ENCODE measurements at regions not wholly inside any gene's neighbourhood (a gene's known extent, or its start where the extent isn't known, plus 50 kb on each side); places are given as distances from the start of the nearest gene placed in this dataset.
A peak's percentile ranks its signal among the peaks of the same experiment; 100 is the strongest.

DNA sequence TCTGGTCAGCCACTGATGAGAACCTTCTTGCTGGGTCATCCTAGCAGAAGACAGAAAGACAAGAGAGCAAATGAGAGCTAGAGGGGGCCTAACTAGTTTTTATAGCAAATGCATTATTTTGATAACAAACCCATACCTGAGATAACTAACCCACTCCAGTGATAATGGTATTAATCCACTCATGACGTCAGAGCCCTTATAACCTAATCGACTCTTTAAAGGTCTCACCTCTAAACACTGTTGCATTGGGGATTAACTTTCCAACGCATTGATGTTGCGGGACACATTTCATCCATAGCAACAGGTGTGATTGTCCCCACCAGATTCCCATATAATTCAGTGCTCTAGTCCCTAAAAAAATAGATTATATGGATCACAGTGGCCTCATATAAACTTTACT, 312.1 kb downstream of the HTR1B start:
- H3K36me3 ChIP-seq (ENCODE audit: control insufficient read depth in 3 of 3, insufficient read depth in 3 of 3, low read length in 3 of 3): no peaks in the 10 kb centered on the region
- no peak overlapping the region for H3K4me3 ChIP-seq (ENCODE audit: low read length in 3 of 3)
- H3K9me3 ChIP-seq (ENCODE audit: control insufficient read depth in 3 of 3, low read length in 3 of 3): peaks cover 0 to 3% (median 0%) of the 10 kb centered on the region in 3 donors
- no peak overlapping the region for H3K27ac ChIP-seq (ENCODE audit: low read depth, low read length)
- no peaks in the 10 kb centered on the region for H3K4me1 ChIP-seq (ENCODE audit: control insufficient read depth in 3 of 3, insufficient read depth in 3 of 3, low read length in 3 of 3)
- no peaks in the 10 kb centered on the region for H3K27me3 ChIP-seq (ENCODE audit: control insufficient read depth in 3 of 3, insufficient read depth in 3 of 3, low read length in 3 of 3)
- H3K9ac ChIP-seq (ENCODE audit: low read depth in 1 of 3, low read length in 3 of 3): no peak overlapping the region

DNA sequence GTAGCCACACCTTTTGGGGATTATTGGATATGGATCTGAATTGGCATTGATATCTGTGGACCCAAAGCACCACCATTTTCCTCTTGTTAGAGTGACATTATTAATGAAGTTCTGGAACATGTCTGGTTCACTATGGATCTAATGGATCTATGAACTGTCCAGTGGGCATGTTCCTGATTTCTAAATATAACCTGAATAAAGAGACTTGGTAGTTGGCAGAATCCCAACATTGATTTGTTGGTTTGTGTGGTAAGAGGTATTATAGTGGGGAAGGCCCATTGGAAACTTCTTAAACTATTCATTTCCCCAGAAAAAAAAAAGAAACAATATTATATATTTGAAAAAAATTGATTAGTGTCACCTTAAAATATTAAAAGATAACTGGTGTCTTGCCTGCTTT, 312.6 kb downstream of the HTR1B start:
- Histone ChIP-seq H3K36me3 (ENCODE audit: control insufficient read depth in 3 of 3, insufficient read depth in 3 of 3, low read length in 3 of 3) (no peaks in the 10 kb centered on the region), H3K27ac (ENCODE audit: low read depth, low read length) (no peak overlapping the region), H3K27me3 (ENCODE audit: control insufficient read depth in 3 of 3, insufficient read depth in 3 of 3, low read length in 3 of 3) (no peaks in the 10 kb centered on the region), H3K9me3 (ENCODE audit: control insufficient read depth in 3 of 3, low read length in 3 of 3) (peaks cover 0 to under 1% (median 0%) of the 10 kb centered on the region in 3 donors), H3K4me1 (ENCODE audit: control insufficient read depth in 3 of 3, insufficient read depth in 3 of 3, low read length in 3 of 3) (no peaks in the 10 kb centered on the region), H3K4me3 (ENCODE audit: low read length in 3 of 3) (no peak overlapping the region), H3K9ac (ENCODE audit: low read depth in 1 of 3, low read length in 3 of 3) (no peak overlapping the region)

DNA sequence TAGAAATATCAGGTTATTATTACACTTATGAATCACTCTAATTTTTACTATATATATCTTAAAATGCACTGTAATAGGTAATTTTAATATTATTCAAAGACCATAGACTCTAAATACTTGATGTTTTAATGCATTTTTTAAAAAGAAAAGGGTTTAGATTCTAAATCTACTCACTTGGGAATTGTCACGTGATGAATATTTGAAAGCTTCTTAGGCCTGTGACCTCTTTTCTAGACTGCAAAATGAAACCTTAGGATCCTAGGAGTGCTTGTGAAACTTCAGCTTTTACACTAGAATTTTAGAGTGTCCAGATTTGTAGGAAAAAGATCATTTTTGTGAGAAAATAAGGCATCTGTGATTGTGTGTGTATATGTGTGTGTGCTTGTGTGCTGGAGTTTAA, 318.0 kb downstream of the HTR1B start:
- Histone ChIP-seq H3K36me3 (ENCODE audit: control insufficient read depth in 3 of 3, insufficient read depth in 3 of 3, low read length in 3 of 3) (no peaks in the 10 kb centered on the region), H3K9me3 (ENCODE audit: control insufficient read depth in 3 of 3, low read length in 3 of 3) (no peaks in the 10 kb centered on the region), H3K4me3 (ENCODE audit: low read length in 3 of 3) (no peak overlapping the region), H3K4me1 (ENCODE audit: control insufficient read depth in 3 of 3, insufficient read depth in 3 of 3, low read length in 3 of 3) (no peaks in the 10 kb centered on the region), H3K27me3 (ENCODE audit: control insufficient read depth in 3 of 3, insufficient read depth in 3 of 3, low read length in 3 of 3) (no peaks in the 10 kb centered on the region), H3K9ac (ENCODE audit: low read depth in 1 of 3, low read length in 3 of 3) (no peak overlapping the region), H3K27ac (ENCODE audit: low read depth, low read length) (no peak overlapping the region)

DNA sequence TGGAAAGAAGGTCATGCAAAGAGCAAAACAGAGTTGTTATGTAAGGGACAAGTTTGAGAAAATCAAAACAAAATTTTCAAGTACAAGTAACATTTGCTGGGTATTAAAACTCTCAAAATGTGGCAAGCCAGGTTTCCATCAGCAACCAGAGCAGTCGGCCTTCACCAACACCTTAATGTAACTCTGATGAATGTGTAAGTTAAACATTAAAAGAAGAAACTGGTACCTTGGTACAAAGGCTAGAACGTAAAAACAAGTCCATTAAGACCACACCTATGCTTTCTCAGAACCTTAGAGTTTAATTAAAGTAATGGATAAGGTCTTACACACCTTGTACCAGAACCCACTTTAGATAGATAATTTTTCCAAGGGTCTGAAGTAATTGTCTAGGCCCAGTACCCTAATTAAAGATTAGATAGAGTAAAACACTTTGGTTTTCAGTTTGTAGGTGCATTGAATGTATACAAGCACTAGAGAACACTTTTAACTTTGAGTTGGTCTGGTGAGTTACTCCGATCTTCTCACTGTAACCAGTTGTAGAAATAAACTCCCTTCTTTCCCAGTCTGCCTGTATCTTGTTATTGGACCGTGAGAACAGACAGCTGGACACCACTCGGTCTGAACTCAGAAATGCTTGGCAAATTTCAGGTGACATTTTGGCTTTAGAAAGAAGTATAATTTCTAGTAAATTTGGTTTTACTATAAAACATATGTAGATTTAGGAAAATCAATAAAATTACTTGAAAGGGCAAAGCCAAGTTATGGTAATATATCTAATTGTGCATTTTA, 319.4 kb downstream of the HTR1B start:
- Histone ChIP-seq H3K4me3 (ENCODE audit: low read length in 3 of 3) (no peak overlapping the region), H3K27me3 (ENCODE audit: control insufficient read depth in 3 of 3, insufficient read depth in 3 of 3, low read length in 3 of 3) (no peaks in the 10 kb centered on the region), H3K9me3 (ENCODE audit: control insufficient read depth in 3 of 3, low read length in 3 of 3) (no peaks in the 10 kb centered on the region), H3K36me3 (ENCODE audit: control insufficient read depth in 3 of 3, insufficient read depth in 3 of 3, low read length in 3 of 3) (no peaks in the 10 kb centered on the region), H3K27ac (ENCODE audit: low read depth, low read length) (no peak overlapping the region), H3K4me1 (ENCODE audit: control insufficient read depth in 3 of 3, insufficient read depth in 3 of 3, low read length in 3 of 3) (no peaks in the 10 kb centered on the region), H3K9ac (ENCODE audit: low read depth in 1 of 3, low read length in 3 of 3) (no peak overlapping the region)

DNA sequence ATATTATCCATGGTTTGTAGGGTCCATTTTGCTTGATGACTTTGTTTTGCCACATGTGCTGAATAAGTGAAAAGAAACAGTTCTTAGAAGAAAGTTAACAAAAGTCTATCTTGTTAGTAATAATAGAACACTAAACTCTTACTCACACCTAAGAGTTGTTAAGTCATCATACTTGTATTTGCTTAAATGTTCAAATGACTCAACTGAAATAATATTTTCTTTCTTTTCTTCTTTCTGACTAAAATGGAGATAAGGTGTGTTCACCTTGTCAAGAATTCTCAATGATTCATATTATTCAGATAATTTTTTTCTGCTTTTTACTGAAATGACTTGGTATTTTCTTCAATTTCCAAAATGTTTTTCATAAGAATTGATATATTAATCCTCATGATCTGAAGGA, 327.2 kb downstream of the HTR1B start:
- H3K9ac ChIP-seq (ENCODE audit: low read depth in 1 of 3, low read length in 3 of 3): no peak overlapping the region
- no peak overlapping the region for H3K27ac ChIP-seq (ENCODE audit: low read depth, low read length)
- no peaks in the 10 kb centered on the region for H3K9me3 ChIP-seq (ENCODE audit: control insufficient read depth in 3 of 3, low read length in 3 of 3)
- no peaks in the 10 kb centered on the region for H3K36me3 ChIP-seq (ENCODE audit: control insufficient read depth in 3 of 3, insufficient read depth in 3 of 3, low read length in 3 of 3)
- no peak overlapping the region for H3K4me3 ChIP-seq (ENCODE audit: low read length in 3 of 3)
- no peaks in the 10 kb centered on the region for H3K4me1 ChIP-seq (ENCODE audit: control insufficient read depth in 3 of 3, insufficient read depth in 3 of 3, low read length in 3 of 3)
- H3K27me3 ChIP-seq (ENCODE audit: control insufficient read depth in 3 of 3, insufficient read depth in 3 of 3, low read length in 3 of 3): no peaks in the 10 kb centered on the region

DNA sequence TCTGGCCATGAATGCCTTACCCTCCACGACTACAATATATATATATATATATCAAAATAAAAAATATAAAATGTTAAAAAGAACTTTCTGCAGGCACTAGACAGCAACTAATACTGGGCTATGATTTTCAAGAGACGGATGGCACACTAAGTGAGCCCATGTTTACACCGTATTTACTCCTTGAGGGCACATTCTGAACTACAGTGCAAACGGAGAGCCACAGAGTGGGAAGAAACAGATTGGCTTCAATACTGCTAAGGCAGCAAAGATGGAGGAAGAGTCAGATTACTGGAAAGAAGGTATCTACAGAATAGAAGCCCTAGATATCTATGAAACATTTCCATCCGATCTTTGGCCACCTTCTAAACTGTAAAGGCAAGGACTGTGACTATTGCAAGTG, 330.3 kb downstream of the HTR1B start:
- no peak overlapping the region for H3K27ac ChIP-seq (ENCODE audit: low read depth, low read length)
- H3K36me3 ChIP-seq (ENCODE audit: control insufficient read depth in 3 of 3, insufficient read depth in 3 of 3, low read length in 3 of 3): no peaks in the 10 kb centered on the region
- no peaks in the 10 kb centered on the region for H3K4me1 ChIP-seq (ENCODE audit: control insufficient read depth in 3 of 3, insufficient read depth in 3 of 3, low read length in 3 of 3)
- H3K4me3 ChIP-seq (ENCODE audit: low read length in 3 of 3): no peak overlapping the region
- no peaks in the 10 kb centered on the region for H3K27me3 ChIP-seq (ENCODE audit: control insufficient read depth in 3 of 3, insufficient read depth in 3 of 3, low read length in 3 of 3)
- H3K9ac ChIP-seq (ENCODE audit: low read depth in 1 of 3, low read length in 3 of 3): no peak overlapping the region
- peaks cover 0 to 4% (median 0%) of the 10 kb centered on the region in 3 donors for H3K9me3 ChIP-seq (ENCODE audit: control insufficient read depth in 3 of 3, low read length in 3 of 3)

DNA sequence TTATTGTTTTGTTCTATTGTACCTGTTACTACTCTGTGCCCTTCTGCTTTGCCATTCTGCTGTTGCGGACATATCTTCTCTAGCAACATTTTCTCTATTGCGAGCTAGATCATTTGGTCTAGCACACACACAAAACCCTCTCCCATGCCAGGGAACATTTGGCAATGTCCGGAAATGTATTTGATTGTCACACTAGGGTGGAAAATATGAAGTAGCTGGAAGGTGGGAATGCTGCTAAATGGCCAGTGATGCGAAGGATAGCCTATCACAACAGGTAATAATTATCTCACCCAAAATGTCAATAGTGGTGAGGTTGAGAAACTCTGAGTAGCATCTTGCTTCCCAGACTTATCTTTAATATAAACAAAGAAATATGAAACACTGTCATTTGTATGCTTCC, 331.9 kb downstream of the HTR1B start:
- Histone ChIP-seq H3K4me3 (ENCODE audit: low read length in 3 of 3) (no peak overlapping the region), H3K9ac (ENCODE audit: low read depth in 1 of 3, low read length in 3 of 3) (no peak overlapping the region)

DNA sequence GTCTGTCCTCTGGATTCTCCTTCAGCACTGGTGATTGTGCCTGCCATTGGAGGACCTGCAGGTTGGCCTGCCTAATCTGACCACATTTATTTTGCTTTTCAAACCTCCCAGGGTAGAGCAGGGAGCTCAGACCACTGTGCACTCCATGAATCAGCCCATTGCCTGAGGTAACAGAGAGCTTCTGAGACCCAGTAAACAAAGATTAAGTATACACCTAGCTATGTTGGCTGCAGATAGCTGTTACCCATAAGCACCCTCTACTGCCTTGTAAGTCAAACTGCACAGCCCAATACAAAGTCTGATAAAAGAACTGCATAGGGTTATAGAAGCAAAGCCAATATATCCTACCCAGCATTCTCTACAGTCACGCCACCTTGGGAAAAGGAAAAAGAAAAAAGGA, 338.7 kb downstream of the HTR1B start:
- Histone ChIP-seq H3K9ac (ENCODE audit: low read depth in 1 of 3, low read length in 3 of 3) (no peak overlapping the region), H3K27ac (ENCODE audit: low read depth, low read length) (no peak overlapping the region), H3K36me3 (ENCODE audit: control insufficient read depth in 3 of 3, insufficient read depth in 3 of 3, low read length in 3 of 3) (no peaks in the 10 kb centered on the region), H3K4me3 (ENCODE audit: low read length in 3 of 3) (no peak overlapping the region), H3K4me1 (ENCODE audit: control insufficient read depth in 3 of 3, insufficient read depth in 3 of 3, low read length in 3 of 3) (no peaks in the 10 kb centered on the region), H3K9me3 (ENCODE audit: control insufficient read depth in 3 of 3, low read length in 3 of 3) (peaks cover 0 to 4% (median 0%) of the 10 kb centered on the region in 3 donors), H3K27me3 (ENCODE audit: control insufficient read depth in 3 of 3, insufficient read depth in 3 of 3, low read length in 3 of 3) (no peaks in the 10 kb centered on the region)

More for the DNA sequence above, 331.9 kb downstream of the HTR1B start:
- Histone ChIP-seq H3K9me3 (ENCODE audit: control insufficient read depth in 3 of 3, low read length in 3 of 3) (peaks cover 0 to 4% (median 0%) of the 10 kb centered on the region in 3 donors), H3K4me1 (ENCODE audit: control insufficient read depth in 3 of 3, insufficient read depth in 3 of 3, low read length in 3 of 3) (no peaks in the 10 kb centered on the region), H3K36me3 (ENCODE audit: control insufficient read depth in 3 of 3, insufficient read depth in 3 of 3, low read length in 3 of 3) (no peaks in the 10 kb centered on the region), H3K27me3 (ENCODE audit: control insufficient read depth in 3 of 3, insufficient read depth in 3 of 3, low read length in 3 of 3) (no peaks in the 10 kb centered on the region), H3K27ac (ENCODE audit: low read depth, low read length) (no peak overlapping the region)

DNA sequence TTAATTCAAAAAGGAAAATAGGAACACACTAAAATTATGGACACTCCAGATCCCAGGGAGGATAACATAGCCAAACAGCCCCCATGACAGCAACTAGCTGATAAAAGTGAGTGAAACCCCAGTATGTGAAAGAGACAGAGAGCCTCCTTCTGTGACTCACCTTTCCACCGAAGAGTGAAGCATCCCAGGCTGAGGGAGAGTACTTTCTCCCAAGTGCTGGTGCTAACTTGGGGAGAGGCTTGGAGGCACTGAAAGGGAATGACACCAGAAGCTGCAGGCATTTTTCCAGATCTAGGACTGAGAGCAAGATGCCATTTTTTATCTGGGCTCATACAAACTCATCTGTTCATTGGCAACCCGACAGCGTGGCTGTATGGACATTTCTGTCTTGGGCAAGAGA, 339.8 kb downstream of the HTR1B start:
- Histone ChIP-seq H3K27ac (ENCODE audit: low read depth, low read length) (no peak overlapping the region), H3K4me3 (ENCODE audit: low read length in 3 of 3) (no peak overlapping the region), H3K9ac (ENCODE audit: low read depth in 1 of 3, low read length in 3 of 3) (no peak overlapping the region), H3K9me3 (ENCODE audit: control insufficient read depth in 3 of 3, low read length in 3 of 3) (no peaks in the 10 kb centered on the region), H3K36me3 (ENCODE audit: control insufficient read depth in 3 of 3, insufficient read depth in 3 of 3, low read length in 3 of 3) (no peaks in the 10 kb centered on the region), H3K27me3 (ENCODE audit: control insufficient read depth in 3 of 3, insufficient read depth in 3 of 3, low read length in 3 of 3) (no peaks in the 10 kb centered on the region), H3K4me1 (ENCODE audit: control insufficient read depth in 3 of 3, insufficient read depth in 3 of 3, low read length in 3 of 3) (no peaks in the 10 kb centered on the region)

DNA sequence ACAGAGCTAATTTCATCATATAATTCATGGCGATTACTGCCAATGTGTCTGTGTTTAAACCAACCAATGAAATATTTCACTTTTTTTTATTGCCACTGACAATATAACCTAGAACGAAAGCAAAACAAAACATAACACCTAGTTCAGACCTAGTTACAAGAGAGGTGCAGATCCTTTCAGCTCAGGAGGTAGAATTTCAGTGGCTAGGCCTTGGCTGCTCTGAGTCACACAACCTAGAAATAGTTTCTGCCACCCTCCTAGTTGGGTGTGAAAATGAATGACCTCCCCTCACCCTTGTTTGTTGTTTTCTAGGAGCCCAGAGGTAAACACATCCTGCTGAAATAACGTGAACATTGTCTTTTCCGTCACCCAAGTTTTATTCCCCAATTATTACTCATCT, 356.3 kb downstream of the HTR1B start:
- Histone ChIP-seq H3K4me3 (ENCODE audit: low read length in 3 of 3) (no peak overlapping the region), H3K4me1 (ENCODE audit: control insufficient read depth in 3 of 3, insufficient read depth in 3 of 3, low read length in 3 of 3) (no peaks in the 10 kb centered on the region), H3K27me3 (ENCODE audit: control insufficient read depth in 3 of 3, insufficient read depth in 3 of 3, low read length in 3 of 3) (no peaks in the 10 kb centered on the region), H3K36me3 (ENCODE audit: control insufficient read depth in 3 of 3, insufficient read depth in 3 of 3, low read length in 3 of 3) (no peaks in the 10 kb centered on the region), H3K9me3 (ENCODE audit: control insufficient read depth in 3 of 3, low read length in 3 of 3) (no peaks in the 10 kb centered on the region), H3K9ac (ENCODE audit: low read depth in 1 of 3, low read length in 3 of 3) (peak overlapping the region in 2 of 3 donors; percentile 1 to 17), H3K27ac (ENCODE audit: low read depth, low read length) (peak overlapping the region; percentile 28)
